ENCODE measurements at regions not wholly inside any gene's neighbourhood (a gene's known extent, or its start where the extent isn't known, plus 50 kb on each side); places are given as distances from the start of the nearest gene placed in this dataset.

DNA sequence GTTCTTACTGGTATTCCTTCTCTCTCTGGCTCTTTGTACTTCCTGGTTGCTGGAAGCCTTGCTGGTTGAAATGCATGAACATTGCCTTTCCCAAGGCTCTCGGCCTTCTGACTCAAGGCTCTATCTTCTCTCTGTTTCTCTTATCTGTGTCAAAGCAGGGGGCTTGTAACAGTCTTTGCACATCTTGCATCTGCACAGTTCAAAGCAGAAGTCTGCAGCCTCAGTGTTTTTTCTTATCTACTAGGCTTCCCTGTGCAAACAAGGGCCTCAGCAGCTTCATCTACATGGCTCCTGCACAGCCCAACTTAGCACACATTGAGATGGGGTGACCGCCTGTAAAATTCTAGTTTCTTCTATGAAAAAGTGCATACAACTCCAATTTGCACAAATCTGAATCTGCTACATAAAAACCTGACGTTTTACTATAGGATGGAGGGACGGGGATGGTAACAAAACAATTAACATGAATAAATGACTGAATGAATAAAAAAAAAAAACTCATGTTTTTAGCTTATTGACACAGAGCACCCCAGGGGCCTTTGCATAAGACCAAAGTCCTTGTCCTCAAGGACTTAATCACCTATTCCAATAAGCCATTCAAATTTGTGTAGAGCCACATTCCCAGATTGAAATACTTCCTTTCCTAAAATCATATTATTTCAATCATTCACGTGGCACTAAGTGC lies 458.3 kb downstream of the LMO4 start:
- TF ChIP-seq POLR2AphosphoS5 (IDR thresholded peaks at IDR 0.05), result no peak
- TF ChIP-seq, protein P1, sequence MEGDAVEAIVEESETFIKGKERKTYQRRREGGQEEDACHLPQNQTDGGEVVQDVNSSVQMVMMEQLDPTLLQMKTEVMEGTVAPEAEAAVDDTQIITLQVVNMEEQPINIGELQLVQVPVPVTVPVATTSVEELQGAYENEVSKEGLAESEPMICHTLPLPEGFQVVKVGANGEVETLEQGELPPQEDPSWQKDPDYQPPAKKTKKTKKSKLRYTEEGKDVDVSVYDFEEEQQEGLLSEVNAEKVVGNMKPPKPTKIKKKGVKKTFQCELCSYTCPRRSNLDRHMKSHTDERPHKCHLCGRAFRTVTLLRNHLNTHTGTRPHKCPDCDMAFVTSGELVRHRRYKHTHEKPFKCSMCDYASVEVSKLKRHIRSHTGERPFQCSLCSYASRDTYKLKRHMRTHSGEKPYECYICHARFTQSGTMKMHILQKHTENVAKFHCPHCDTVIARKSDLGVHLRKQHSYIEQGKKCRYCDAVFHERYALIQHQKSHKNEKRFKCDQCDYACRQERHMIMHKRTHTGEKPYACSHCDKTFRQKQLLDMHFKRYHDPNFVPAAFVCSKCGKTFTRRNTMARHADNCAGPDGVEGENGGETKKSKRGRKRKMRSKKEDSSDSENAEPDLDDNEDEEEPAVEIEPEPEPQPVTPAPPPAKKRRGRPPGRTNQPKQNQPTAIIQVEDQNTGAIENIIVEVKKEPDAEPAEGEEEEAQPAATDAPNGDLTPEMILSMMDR (IDR thresholded peaks at IDR 0.05 in 8 of 11, conservative IDR thresholded peaks at IDR 0.05 in 3 of 11), result no peak
- TF ChIP-seq POLR2A (IDR thresholded peaks at IDR 0.05), result no peak
